ENCODE measurements at regions not wholly inside any gene's neighbourhood (a gene's known extent, or its start where the extent isn't known, plus 50 kb on each side); places are given as distances from the start of the nearest gene placed in this dataset.

GRCh38 chr12:25835385-25835784 is 123.1 kb upstream of the RASSF8 start:
- no peak overlapping the region for H3K4me3 Mint-ChIP-seq
- peaks cover 15% of the 10 kb centered on the region for H3K27me3 Mint-ChIP-seq
- H3K36me3 Mint-ChIP-seq: no peaks in the 10 kb centered on the region
- TF ChIP-seq CTCF (conservative IDR thresholded peaks at IDR 0.05): no peak
- no peak for DNase-seq (ENCODE audit: extremely low spot score, unreplicated experiment)
- H3K9me3 Mint-ChIP-seq: peaks cover 6% of the 10 kb centered on the region
- peaks cover 4% of the 10 kb centered on the region for H3K4me1 Mint-ChIP-seq (ENCODE audit: unreplicated experiment)
- H3K27ac Mint-ChIP-seq: no peak overlapping the region

- no peak overlapping the region for H3K4me3 Mint-ChIP-seq
- TF ChIP-seq CTCF (conservative IDR thresholded peaks at IDR 0.05): no peak
- H3K36me3 Mint-ChIP-seq: no peaks in the 10 kb centered on the region
- no peaks in the 10 kb centered on the region for H3K4me1 Mint-ChIP-seq (ENCODE audit: unreplicated experiment)
- peaks cover 6% of the 10 kb centered on the region for H3K9me3 Mint-ChIP-seq
- no peak for DNase-seq (ENCODE audit: extremely low spot score, unreplicated experiment)
- H3K27me3 Mint-ChIP-seq: peaks cover 4% of the 10 kb centered on the region
- H3K27ac Mint-ChIP-seq: no peak overlapping the region
Measured at GRCh38 chr12:25838007-25838406, 120.5 kb upstream of the RASSF8 start.

- Mint-ChIP-seq H3K27me3 (peaks cover 4% of the 10 kb centered on the region), H3K9me3 (peaks cover 6% of the 10 kb centered on the region), H3K27ac (no peak overlapping the region), H3K4me1 (ENCODE audit: unreplicated experiment) (no peaks in the 10 kb centered on the region), H3K36me3 (no peaks in the 10 kb centered on the region), H3K4me3 (no peak overlapping the region)
- TF ChIP-seq CTCF (conservative IDR thresholded peaks at IDR 0.05): no peak
- no peak for DNase-seq (ENCODE audit: extremely low spot score, unreplicated experiment)
Measured at GRCh38 chr12:25839470-25839869, 119.0 kb upstream of the RASSF8 start.

- H3K36me3 Mint-ChIP-seq: no peaks in the 10 kb centered on the region
- no peak for TF ChIP-seq CTCF (conservative IDR thresholded peaks at IDR 0.05)
- H3K27ac Mint-ChIP-seq: no peak overlapping the region
- peaks cover under 1% of the 10 kb centered on the region for H3K9me3 Mint-ChIP-seq
- DNase-seq (ENCODE audit: extremely low spot score, unreplicated experiment): no peak
- no peak overlapping the region for H3K4me3 Mint-ChIP-seq
- no peaks in the 10 kb centered on the region for H3K4me1 Mint-ChIP-seq (ENCODE audit: unreplicated experiment)
- peaks cover 4% of the 10 kb centered on the region for H3K27me3 Mint-ChIP-seq
Measured at GRCh38 chr12:25840678-25841465, 117.6 kb upstream of the RASSF8 start.

- DNase-seq (ENCODE audit: extremely low spot score, unreplicated experiment): no peak
- H3K36me3 Mint-ChIP-seq: no peaks in the 10 kb centered on the region
- no peaks in the 10 kb centered on the region for H3K4me1 Mint-ChIP-seq (ENCODE audit: unreplicated experiment)
- peaks cover 8% of the 10 kb centered on the region for H3K27me3 Mint-ChIP-seq
- H3K27ac Mint-ChIP-seq: no peak overlapping the region
- TF ChIP-seq CTCF (conservative IDR thresholded peaks at IDR 0.05): no peak
- H3K4me3 Mint-ChIP-seq: no peak overlapping the region
- H3K9me3 Mint-ChIP-seq: peaks cover 5% of the 10 kb centered on the region
Measured at GRCh38 chr12:25842254-25842653, 116.2 kb upstream of the RASSF8 start.

All from type B pancreatic cell (in vitro differentiated cells).